K562 (cell line): ENCODE measurements at regions not wholly inside any gene's neighbourhood (a gene's known extent, or its start where the extent isn't known, plus 50 kb on each side); places are given as distances from the start of the nearest gene placed in this dataset.

Experiments
- ATAC-seq: fragments of 200-7000 bp; cut with Tn5 transposase; 3 replicates; pipeline ENCODE4 v1.9.1; 2020; ENCODE audit warnings: moderate library complexity
- BruUV-seq: library from RNA; stranded (reverse); fragments of 400-500 nt; replicated peaks from 2 replicates; lab custom pipeline; 2021; lab: Mats Ljungman, UMichigan
- CTCF ChIA-PET: fragments of 300-600 bp; formaldehyde crosslinking; extraction: SDS; loops from one replicate; lab custom pipeline; 2021; ENCODE audit warnings: low intra/inter-chr PET ratio; lab: Yijun Ruan, JAX
- POLR2A ChIA-PET: fragments of 300-600, 350-650 bp; sonication (Branson Sonifier 250); formaldehyde crosslinking; extraction: SDS; loops from one replicate; lab custom pipeline; 2021; ENCODE audit warnings: antibody characterized with exemption, inconsistent platforms; lab: Yijun Ruan, JAX
- DNase-seq, 4 experiments: peaks; one replicate each; pipeline versions ENCODE4 v3.0.0 to v3.0.0-alpha.2; 2011 to 2018; ENCODE audit warnings: low spot score in 3 of 4, mixed read lengths in 3 of 4; ENCODE audit errors: extremely low read depth in 1 of 4
- FAIRE-seq: peaks from 2 replicates; lab custom pipeline; 2011; peaks lifted over from hg19 to GRCh38; lab: Jason Lieb, UNC
- H2AFZ ChIP-seq: 2 replicates; pipeline ENCODE4 v1.6.0; 2011; ENCODE audit warnings: low read depth, low read length, control low read depth, inconsistent platforms
- H3K27ac ChIP-seq: fragments of 200-600 bp; 3 replicates; pipeline ENCODE4 v1.8.0; 2011; ENCODE audit warnings: low read depth, mild to moderate bottlenecking, control low read depth, inconsistent platforms, low read length, moderate library complexity, mixed read lengths; ENCODE audit errors: extremely low read depth
- H3K27me3 ChIP-seq, 2 experiments: fragments of 300-600 bp in 1 of 2; 2 replicates in 1 of 2; 3 replicates in 1 of 2; pipeline versions ENCODE4 v1.6.0 to v1.8.0; 2011; ENCODE audit warnings: inconsistent platforms in 2 of 2, low read length in 2 of 2, mild to moderate bottlenecking in 1 of 2, mixed read lengths in 1 of 2, moderate library complexity in 1 of 2; ENCODE audit not compliant: control insufficient read depth in 2 of 2, insufficient read depth in 2 of 2
- H3K36me3 ChIP-seq: fragments of 300-600 bp; 3 replicates; pipeline ENCODE4 v1.8.0; 2011; ENCODE audit warnings: mild to moderate bottlenecking, low read length, inconsistent platforms; ENCODE audit not compliant: control insufficient read depth, insufficient read depth
- H3K4me1 ChIP-seq, 2 experiments: fragments of 200-600 bp in 1 of 2; replicated peaks in 1 of 2; 2 replicates in 1 of 2; 3 replicates in 1 of 2; pipeline versions ENCODE4 v1.5.1 to v1.8.0; 2011; ENCODE audit warnings: inconsistent platforms in 2 of 2, low read length in 2 of 2, mild to moderate bottlenecking in 1 of 2, mixed read lengths in 1 of 2, moderate library complexity in 1 of 2; ENCODE audit not compliant: control insufficient read depth in 2 of 2, insufficient read depth in 2 of 2
- H3K4me2 ChIP-seq: 2 replicates; pipeline ENCODE4 v1.6.1; 2011; ENCODE audit warnings: low read length, control low read depth, inconsistent platforms, mixed read lengths; ENCODE audit not compliant: insufficient read depth
- H3K4me3 ChIP-seq: fragments of 200-600 bp; sonication (generic), shearing (Covaris generic); 2 replicates; pipeline ENCODE4 v1.5.1; 2016; ENCODE audit warnings: control low read depth, inconsistent platforms
- H3K79me2 ChIP-seq: fragments of 200-600 bp; 3 replicates; pipeline ENCODE4 v1.8.0; 2011; ENCODE audit warnings: low read length, inconsistent platforms; ENCODE audit not compliant: control insufficient read depth, insufficient read depth
- H3K9ac ChIP-seq, 2 experiments: 2 replicates each; pipeline versions ENCODE4 v1.6.0 to v1.6.1; 2011; ENCODE audit warnings: low read depth in 2 of 2, low read length in 2 of 2, control low read depth in 1 of 2, inconsistent platforms in 1 of 2, mild to moderate bottlenecking in 1 of 2, mixed read lengths in 1 of 2; ENCODE audit not compliant: insufficient read depth in 1 of 2
- H3K9me1 ChIP-seq: one replicate; pipeline ENCODE4 v1.6.0; 2011; ENCODE audit warnings: inconsistent platforms, mild to moderate bottlenecking, low read length, moderate library complexity; ENCODE audit not compliant: control insufficient read depth, insufficient read depth
- H3K9me3 ChIP-seq: replicated peaks from 2 replicates; pipeline ENCODE4 v1.5.1; 2011; ENCODE audit warnings: low read depth, low read length, inconsistent platforms; ENCODE audit not compliant: control insufficient read depth, insufficient read depth
- H4K20me1 ChIP-seq: replicated peaks from 2 replicates; pipeline ENCODE4 v1.6.1; 2011; ENCODE audit warnings: low read length, inconsistent platforms, mixed read lengths; ENCODE audit not compliant: control insufficient read depth, insufficient read depth
- ELF1 ChIP-seq: fragments of 200-800 bp; sonication (Bioruptor generic); IDR thresholded peaks from 2 replicates; pipeline ENCODE4 v1.6.1; 2016; ENCODE audit warnings: missing genetic modification characterization, missing compliant biosample characterization
- HIVEP1 ChIP-seq: fragments of 250-450 bp; sonication (Bioruptor Pico); IDR thresholded peaks from 2 replicates; pipeline ENCODE4 v1.4.0; 2020; ENCODE audit warnings: mild to moderate bottlenecking
- IFI16 ChIP-seq: fragments of 250-450 bp; sonication (Bioruptor Pico); IDR thresholded peaks from 2 replicates; pipeline ENCODE4 v2.1.2; 2022; ENCODE audit warnings: mild to moderate bottlenecking, inconsistent platforms
- KLF10 ChIP-seq: fragments of 250-450 bp; sonication (Bioruptor Pico); IDR thresholded peaks from 2 replicates; pipeline ENCODE4 v1.6.1; 2021; ENCODE audit warnings: matching md5 sums
- MYBL2 ChIP-seq, 2 experiments: fragments of 450-650 bp in 1 of 2; sonication (generic) in 1 of 2; formaldehyde crosslinking in 1 of 2; IDR thresholded peaks; 2 replicates each; pipeline versions ENCODE4 v1.6.1 to v1.8.1; 2017 to 2022; ENCODE audit warnings: borderline replicate concordance in 1 of 2, inconsistent platforms in 1 of 2, low read depth in 1 of 2, mild to moderate bottlenecking in 1 of 2, missing genetic modification reagents in 1 of 2, moderate library complexity in 1 of 2
- STAT5A ChIP-seq: IDR thresholded peaks from 2 replicates; pipeline ENCODE4 v1.6.1; 2012; ENCODE audit warnings: low read length, inconsistent platforms, borderline replicate concordance
- ZNF830 ChIP-seq: fragments of 250-450 bp; sonication (Bioruptor Pico); IDR thresholded peaks from 2 replicates; pipeline ENCODE4 v1.5.0; 2021; ENCODE audit warnings: mild to moderate bottlenecking
- WGBS: fragments of 100-300 bp; shearing (Covaris generic); methylation state at CpG from one replicate; pipeline ENCODE4 v1.1.6; 2016; ENCODE audit warnings: low coverage, mixed read lengths; ENCODE audit not compliant: insufficient coverage; ENCODE audit errors: missing lambda C conversion rate; 5-methylcytosine and 5-hydroxymethylcytosine counted together
- in situ Hi-C: fragments of 300-500 bp; cut with MboI; formaldehyde crosslinking; loops from 4 replicates; pipeline ENCODE4 v1.15.0; 2018; ENCODE audit warnings: inconsistent platforms, mixed read lengths
- intact Hi-C: fragments of 100-400 bp; cut with micrococcal nuclease; formaldehyde crosslinking; loops from 2 replicates; pipeline ENCODE4 v1.14.2; 2022
- TF ChIP-seq, protein P1 (sequence below): fragments of 250-450 bp; sonication (Bioruptor Pico); IDR thresholded peaks from 2 replicates; pipeline ENCODE4 v1.4.0; 2020; ENCODE audit warnings: mild to moderate bottlenecking, moderate library complexity
- TF ChIP-seq, protein P2 (sequence below), 2 experiments: fragments of 450-650 bp in 1 of 2; IDR thresholded peaks; 2 replicates each; pipeline ENCODE4 v1.6.1; 2011 to 2017; ENCODE audit warnings: low read depth in 2 of 2, antibody characterized with exemption in 1 of 2, borderline replicate concordance in 1 of 2, low read length in 1 of 2, mild to moderate bottlenecking in 1 of 2, mixed read lengths in 1 of 2; ENCODE audit not compliant: control insufficient read depth in 1 of 2

DNA sequence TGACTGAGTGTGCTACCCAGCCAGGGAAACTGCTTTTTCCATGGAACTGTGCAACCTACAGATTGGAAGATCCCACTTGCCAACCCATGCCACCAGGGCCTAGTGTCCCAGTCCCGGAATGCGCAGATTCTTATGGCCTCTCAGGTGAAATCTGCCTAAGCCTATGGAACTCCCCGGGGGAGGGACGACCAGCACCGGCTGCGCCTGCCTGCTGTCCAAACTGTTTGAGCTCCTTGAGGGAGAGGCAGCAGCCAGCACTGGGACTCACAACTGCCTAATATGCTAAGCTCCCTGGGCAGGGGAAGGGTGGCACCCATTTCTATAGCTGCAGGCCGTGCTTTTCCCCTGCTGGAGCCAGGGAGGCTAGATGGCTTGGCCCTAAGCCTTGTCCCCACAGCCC is 92.5 kb upstream of the GZMB start:
- TF ChIP-seq ELF1 (tag) (no peak), STAT5A (no peak), MYBL2 (IDR thresholded peaks at IDR 0.05; ENCODE audit: low read depth) (no peak), MYBL2 (CRISPR knock-in tag; IDR thresholded peaks at IDR 0.05; ENCODE audit: borderline replicate concordance) (no peak), KLF10 (CRISPR knock-in tag) (no peak), IFI16 (CRISPR knock-in tag) (no peak), ZNF830 (CRISPR knock-in tag) (no peak), HIVEP1 (CRISPR knock-in tag) (no peak)
- TF ChIP-seq, protein P1, sequence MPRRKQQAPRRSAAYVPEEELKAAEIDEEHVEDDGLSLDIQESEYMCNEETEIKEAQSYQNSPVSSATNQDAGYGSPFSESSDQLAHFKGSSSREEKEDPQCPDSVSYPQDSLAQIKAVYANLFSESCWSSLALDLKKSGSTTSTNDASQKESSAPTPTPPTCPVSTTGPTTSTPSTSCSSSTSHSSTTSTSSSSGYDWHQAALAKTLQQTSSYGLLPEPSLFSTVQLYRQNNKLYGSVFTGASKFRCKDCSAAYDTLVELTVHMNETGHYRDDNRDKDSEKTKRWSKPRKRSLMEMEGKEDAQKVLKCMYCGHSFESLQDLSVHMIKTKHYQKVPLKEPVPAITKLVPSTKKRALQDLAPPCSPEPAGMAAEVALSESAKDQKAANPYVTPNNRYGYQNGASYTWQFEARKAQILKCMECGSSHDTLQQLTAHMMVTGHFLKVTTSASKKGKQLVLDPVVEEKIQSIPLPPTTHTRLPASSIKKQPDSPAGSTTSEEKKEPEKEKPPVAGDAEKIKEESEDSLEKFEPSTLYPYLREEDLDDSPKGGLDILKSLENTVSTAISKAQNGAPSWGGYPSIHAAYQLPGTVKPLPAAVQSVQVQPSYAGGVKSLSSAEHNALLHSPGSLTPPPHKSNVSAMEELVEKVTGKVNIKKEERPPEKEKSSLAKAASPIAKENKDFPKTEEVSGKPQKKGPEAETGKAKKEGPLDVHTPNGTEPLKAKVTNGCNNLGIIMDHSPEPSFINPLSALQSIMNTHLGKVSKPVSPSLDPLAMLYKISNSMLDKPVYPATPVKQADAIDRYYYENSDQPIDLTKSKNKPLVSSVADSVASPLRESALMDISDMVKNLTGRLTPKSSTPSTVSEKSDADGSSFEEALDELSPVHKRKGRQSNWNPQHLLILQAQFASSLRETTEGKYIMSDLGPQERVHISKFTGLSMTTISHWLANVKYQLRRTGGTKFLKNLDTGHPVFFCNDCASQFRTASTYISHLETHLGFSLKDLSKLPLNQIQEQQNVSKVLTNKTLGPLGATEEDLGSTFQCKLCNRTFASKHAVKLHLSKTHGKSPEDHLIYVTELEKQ (CRISPR knock-in tag) = no peak
- TF ChIP-seq, protein P2, sequence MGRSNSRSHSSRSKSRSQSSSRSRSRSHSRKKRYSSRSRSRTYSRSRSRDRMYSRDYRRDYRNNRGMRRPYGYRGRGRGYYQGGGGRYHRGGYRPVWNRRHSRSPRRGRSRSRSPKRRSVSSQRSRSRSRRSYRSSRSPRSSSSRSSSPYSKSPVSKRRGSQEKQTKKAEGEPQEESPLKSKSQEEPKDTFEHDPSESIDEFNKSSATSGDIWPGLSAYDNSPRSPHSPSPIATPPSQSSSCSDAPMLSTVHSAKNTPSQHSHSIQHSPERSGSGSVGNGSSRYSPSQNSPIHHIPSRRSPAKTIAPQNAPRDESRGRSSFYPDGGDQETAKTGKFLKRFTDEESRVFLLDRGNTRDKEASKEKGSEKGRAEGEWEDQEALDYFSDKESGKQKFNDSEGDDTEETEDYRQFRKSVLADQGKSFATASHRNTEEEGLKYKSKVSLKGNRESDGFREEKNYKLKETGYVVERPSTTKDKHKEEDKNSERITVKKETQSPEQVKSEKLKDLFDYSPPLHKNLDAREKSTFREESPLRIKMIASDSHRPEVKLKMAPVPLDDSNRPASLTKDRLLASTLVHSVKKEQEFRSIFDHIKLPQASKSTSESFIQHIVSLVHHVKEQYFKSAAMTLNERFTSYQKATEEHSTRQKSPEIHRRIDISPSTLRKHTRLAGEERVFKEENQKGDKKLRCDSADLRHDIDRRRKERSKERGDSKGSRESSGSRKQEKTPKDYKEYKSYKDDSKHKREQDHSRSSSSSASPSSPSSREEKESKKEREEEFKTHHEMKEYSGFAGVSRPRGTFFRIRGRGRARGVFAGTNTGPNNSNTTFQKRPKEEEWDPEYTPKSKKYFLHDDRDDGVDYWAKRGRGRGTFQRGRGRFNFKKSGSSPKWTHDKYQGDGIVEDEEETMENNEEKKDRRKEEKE (IDR thresholded peaks at IDR 0.05; ENCODE audit: borderline replicate concordance in 1 of 2, control insufficient read depth in 1 of 2, low read depth in 2 of 2, low read length in 1 of 2) = no peak
- H3K27me3 ChIP-seq = no peaks in the 10 kb centered on the region
- H3K9me3 ChIP-seq = no peaks in the 10 kb centered on the region
- H4K20me1 ChIP-seq = no peaks in the 10 kb centered on the region
- POLR2A ChIA-PET = interaction anchor here (0.7 kb wide), 1 partner anchor 370 kb away, joined by 3 read pairs; no protein-coding TSS in a partner anchor
- no peak overlapping the region for H3K4me2 ChIP-seq
- no peaks in the 10 kb centered on the region for H3K4me1 ChIP-seq
- BruUV-seq = no TSS peak
- in situ Hi-C loops (loop anchor here (5.0 to 25.0 kb wide), 2 partner anchors 61 to 411 kb away; no protein-coding TSS in a partner anchor), intact Hi-C loops (no loop called here)
- ATAC-seq (no peak), DNase-seq (no peak), FAIRE-seq (no peak)
- no peak overlapping the region for H3K9ac ChIP-seq
- 0% methylated on average over 7 of the region's 7 CpGs for WGBS
- no peak overlapping the region for H3K27ac ChIP-seq
- no peaks in the 10 kb centered on the region for H3K9me1 ChIP-seq
- no peak overlapping the region for H2AFZ ChIP-seq
- no peak overlapping the region for H3K4me3 ChIP-seq
- H3K79me2 ChIP-seq = no peaks in the 10 kb centered on the region
- H3K36me3 ChIP-seq = no peaks in the 10 kb centered on the region
- CTCF ChIA-PET = no interaction called here
